ENCODE measurements at regions not wholly inside any gene's neighbourhood (a gene's known extent, or its start where the extent isn't known, plus 50 kb on each side); places are given as distances from the start of the nearest gene placed in this dataset.

- peak; percentile 13 for TF ChIP-seq CTCF (IDR thresholded peaks at IDR 0.05; ENCODE audit: borderline replicate concordance, extremely low read depth, low read length, poor library complexity, severe bottlenecking)
- no peak for TF ChIP-seq EZH2 (IDR thresholded peaks at IDR 0.05; ENCODE audit: borderline replicate concordance, low read depth, low read length, severe bottlenecking)
- Histone ChIP-seq H3K4me2 (ENCODE audit: insufficient read depth, low read length) (no peak overlapping the region), H3K9me3 (ENCODE audit: insufficient read depth, low read length, severe bottlenecking) (no peaks in the 10 kb centered on the region), H3K27me3 (ENCODE audit: insufficient read depth, low read length, poor library complexity) (peaks cover 12% of the 10 kb centered on the region), H3K79me2 (ENCODE audit: insufficient read depth, low read length) (no peaks in the 10 kb centered on the region), H3K36me3 (ENCODE audit: insufficient read depth, low read length) (no peaks in the 10 kb centered on the region), H3K9ac (ENCODE audit: low read depth, low read length) (no peak overlapping the region), H3K27ac (ENCODE audit: low read length) (no peak overlapping the region), H4K20me1 (ENCODE audit: insufficient read depth, low read length) (peaks cover 4% of the 10 kb centered on the region; the same call in 1 of the 2 replicates), H3K4me1 (ENCODE audit: insufficient read depth, low read length) (no peaks in the 10 kb centered on the region), H3K4me3 (ENCODE audit: low read depth in 1 of 2, low read length in 2 of 2) (no peak overlapping the region), H2AFZ (ENCODE audit: low read depth, low read length) (no peak overlapping the region)
- DNase-seq (no peak), ATAC-seq (ENCODE audit: insufficient read depth, low read depth) (no peak)
These were observed 164.3 kb upstream of the MLN start for GRCh38 chr6:33967966-33968724.

- H3K4me1 ChIP-seq (ENCODE audit: insufficient read depth, low read length) = no peaks in the 10 kb centered on the region
- DNase-seq = no peak
These were observed 163.5 kb upstream of the MLN start for GRCh38 chr6:33967265-33967767.

GRCh38 chr6:33966536-33966935 is 162.7 kb upstream of the MLN start:
- Histone ChIP-seq H3K27ac (ENCODE audit: low read length) (no peak overlapping the region), H3K4me1 (ENCODE audit: insufficient read depth, low read length) (no peaks in the 10 kb centered on the region), H3K9ac (ENCODE audit: low read depth, low read length) (no peak overlapping the region), H3K4me2 (ENCODE audit: insufficient read depth, low read length) (no peak overlapping the region), H3K9me3 (ENCODE audit: insufficient read depth, low read length, severe bottlenecking) (no peaks in the 10 kb centered on the region), H4K20me1 (ENCODE audit: insufficient read depth, low read length) (peaks cover 4% of the 10 kb centered on the region; the same call in 1 of the 2 replicates), H3K4me3 (ENCODE audit: low read depth in 1 of 2, low read length in 2 of 2) (no peak overlapping the region), H2AFZ (ENCODE audit: low read depth, low read length) (no peak overlapping the region), H3K36me3 (ENCODE audit: insufficient read depth, low read length) (no peaks in the 10 kb centered on the region), H3K27me3 (ENCODE audit: insufficient read depth, low read length, poor library complexity) (peaks cover 12% of the 10 kb centered on the region), H3K79me2 (ENCODE audit: insufficient read depth, low read length) (no peaks in the 10 kb centered on the region)
- DNase-seq (no peak), ATAC-seq (ENCODE audit: insufficient read depth, low read depth) (no peak)
- TF ChIP-seq CTCF (IDR thresholded peaks at IDR 0.05; ENCODE audit: borderline replicate concordance, extremely low read depth, low read length, poor library complexity, severe bottlenecking) (no peak), EZH2 (IDR thresholded peaks at IDR 0.05; ENCODE audit: borderline replicate concordance, low read depth, low read length, severe bottlenecking) (no peak)

More at GRCh38 chr6:33967265-33967767, 163.5 kb upstream of the MLN start:
- Histone ChIP-seq H2AFZ (ENCODE audit: low read depth, low read length) (no peak overlapping the region), H3K27ac (ENCODE audit: low read length) (no peak overlapping the region), H3K4me3 (ENCODE audit: low read depth in 1 of 2, low read length in 2 of 2) (no peak overlapping the region), H3K36me3 (ENCODE audit: insufficient read depth, low read length) (no peaks in the 10 kb centered on the region), H3K9me3 (ENCODE audit: insufficient read depth, low read length, severe bottlenecking) (no peaks in the 10 kb centered on the region), H4K20me1 (ENCODE audit: insufficient read depth, low read length) (peaks cover 4% of the 10 kb centered on the region; the same call in 1 of the 2 replicates), H3K9ac (ENCODE audit: low read depth, low read length) (no peak overlapping the region), H3K4me2 (ENCODE audit: insufficient read depth, low read length) (no peak overlapping the region), H3K27me3 (ENCODE audit: insufficient read depth, low read length, poor library complexity) (peaks cover 12% of the 10 kb centered on the region), H3K79me2 (ENCODE audit: insufficient read depth, low read length) (no peaks in the 10 kb centered on the region)
- no peak for ATAC-seq (ENCODE audit: insufficient read depth, low read depth)
- no peak for TF ChIP-seq CTCF (IDR thresholded peaks at IDR 0.05; ENCODE audit: borderline replicate concordance, extremely low read depth, low read length, poor library complexity, severe bottlenecking)
- no peak for TF ChIP-seq EZH2 (IDR thresholded peaks at IDR 0.05; ENCODE audit: borderline replicate concordance, low read depth, low read length, severe bottlenecking)

Data from DND-41 (cell line).